ENCODE measurements at regions not wholly inside any gene's neighbourhood (a gene's known extent, or its start where the extent isn't known, plus 50 kb on each side); places are given as distances from the start of the nearest gene placed in this dataset.

GRCh38 chr4:104969394-104970082 is 177.1 kb upstream of the TET2 start:
- no peaks in the 10 kb centered on the region for H4K20me1 ChIP-seq (replicated peaks; ENCODE audit: control insufficient read depth, extremely low read depth, insufficient read depth, low read length)
- CTCF ChIA-PET = no interaction called here
- H3K79me2 ChIP-seq (ENCODE audit: control insufficient read depth, insufficient read depth, low read length) = no peaks in the 10 kb centered on the region
- H2AFZ ChIP-seq (ENCODE audit: low read depth, low read length) = no peak overlapping the region
- no peak overlapping the region for H3K9ac ChIP-seq (replicated peaks; ENCODE audit: extremely low read depth, insufficient read depth, low read length)
- no peak overlapping the region for H3K4me3 ChIP-seq (replicated peaks in 1 of 3; ENCODE audit: insufficient read depth in 1 of 3, low read depth in 1 of 3, low read length in 3 of 3)
- H3K9me3 ChIP-seq (replicated peaks; ENCODE audit: control insufficient read depth, insufficient read depth, low read length) = no peaks in the 10 kb centered on the region
- no peak overlapping the region for H3K27ac ChIP-seq (ENCODE audit: insufficient read depth, low read depth, low read length)
- FAIRE-seq (no peak), DNase-seq (ENCODE audit: low read depth, low spot score) (no peak)
- no peaks in the 10 kb centered on the region for H3K27me3 ChIP-seq (ENCODE audit: control insufficient read depth in 2 of 2, insufficient read depth in 2 of 2, low read length in 2 of 2)
- intact Hi-C loops (cut with micrococcal nuclease) = no loop called here
- no peaks in the 10 kb centered on the region for H3K4me1 ChIP-seq (ENCODE audit: control insufficient read depth, extremely low read depth, insufficient read depth, low read length)
- no peak overlapping the region for H3K4me2 ChIP-seq (ENCODE audit: insufficient read depth, low read length)
- dilution Hi-C loops (cut with MboI; ENCODE audit: extremely low pct_ligation_motif_present, low sequenced_read_pairs) = no loop called here
- POLR2A ChIA-PET = no interaction called here
- BruUV-seq (replicated peaks) = no TSS peak
- H3K36me3 ChIP-seq (ENCODE audit: control insufficient read depth in 2 of 2, extremely low read depth in 1 of 2, insufficient read depth in 2 of 2, low read length in 2 of 2) = no peaks in the 10 kb centered on the region
- TF ChIP-seq MAX (IDR thresholded peaks at IDR 0.05; ENCODE audit: insufficient read depth, insufficient read length) (no peak), JUN (IDR thresholded peaks at IDR 0.05; ENCODE audit: borderline replicate concordance, insufficient read depth, insufficient read length, low read depth) (no peak), POLR2AphosphoS5 (IDR thresholded peaks at IDR 0.05; ENCODE audit: insufficient read depth, low read depth, low read length) (no peak), FOS (IDR thresholded peaks at IDR 0.05; ENCODE audit: borderline replicate concordance, insufficient read depth, low read length) (no peak), CTCF (IDR thresholded peaks at IDR 0.05; ENCODE audit: extremely low read depth in 1 of 2, insufficient read depth in 1 of 2, low read depth in 1 of 2, low read length in 2 of 2) (no peak), GATA2 (IDR thresholded peaks at IDR 0.05; ENCODE audit: insufficient read depth, insufficient read length, low read depth, low read length) (no peak), EZH2 (IDR thresholded peaks at IDR 0.05; ENCODE audit: borderline replicate concordance, low read depth, low read length, severe bottlenecking) (no peak), MYC (IDR thresholded peaks at IDR 0.05; ENCODE audit: low read depth, low read length) (no peak), POLR2A (IDR thresholded peaks at IDR 0.05; ENCODE audit: low read depth, low read length) (no peak)
- H3K9me1 ChIP-seq (replicated peaks; ENCODE audit: control insufficient read depth, extremely low read depth, insufficient read depth, low read length) = no peaks in the 10 kb centered on the region

All from endothelial cell of umbilical vein (primary cell).